HG03521 (cell line): ENCODE measurements at regions not wholly inside any gene's neighbourhood (a gene's known extent, or its start where the extent isn't known, plus 50 kb on each side); places are given as distances from the start of the nearest gene placed in this dataset.

Source experiments
- ATAC-seq: cut with Tn5 transposase; IDR thresholded peaks from one replicate; pipeline ENCODE4 v1.9.1; 2021; ENCODE audit warnings: mild to moderate bottlenecking, moderate library complexity; ENCODE audit not compliant: unreplicated experiment

DNA sequence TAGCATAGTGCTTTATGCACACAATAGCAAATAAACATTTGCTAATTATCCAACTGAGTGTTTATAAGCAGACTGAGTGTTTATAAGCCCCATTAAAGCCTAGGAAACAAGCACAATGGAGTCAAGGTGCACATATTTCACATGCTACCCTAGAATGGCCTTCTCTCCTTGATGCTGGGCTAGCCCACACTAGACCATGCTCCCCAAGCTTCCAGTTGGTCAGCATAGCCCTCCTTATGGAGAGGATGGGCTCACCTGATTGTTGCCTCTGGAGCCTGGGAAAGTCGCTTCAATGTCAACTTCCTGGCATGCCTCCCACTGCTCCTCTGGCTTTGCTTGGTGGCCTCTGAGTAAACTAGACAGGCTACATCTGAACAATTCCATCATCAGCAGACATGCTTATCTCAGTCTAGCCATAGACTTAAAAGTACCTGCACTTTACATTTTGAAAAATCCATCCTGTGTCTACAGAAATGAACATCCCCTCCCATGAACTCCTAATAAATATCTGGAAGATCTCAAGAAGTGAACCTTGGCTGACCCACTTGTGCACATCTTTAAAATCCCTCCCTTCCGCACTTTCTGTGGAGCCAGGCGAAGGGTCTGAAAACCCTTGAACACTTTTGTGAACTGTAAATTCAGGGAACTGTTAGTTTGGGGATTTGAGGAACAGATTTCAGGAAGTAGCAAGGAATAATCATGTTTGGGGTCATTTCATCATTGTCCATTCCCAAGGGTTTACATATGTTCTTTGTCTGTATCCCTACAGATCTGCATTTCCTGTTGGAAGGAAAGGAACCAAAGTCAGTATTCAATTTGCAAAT lies 486.6 kb downstream of the ARHGEF28 start:
- no peak for ATAC-seq

DNA sequence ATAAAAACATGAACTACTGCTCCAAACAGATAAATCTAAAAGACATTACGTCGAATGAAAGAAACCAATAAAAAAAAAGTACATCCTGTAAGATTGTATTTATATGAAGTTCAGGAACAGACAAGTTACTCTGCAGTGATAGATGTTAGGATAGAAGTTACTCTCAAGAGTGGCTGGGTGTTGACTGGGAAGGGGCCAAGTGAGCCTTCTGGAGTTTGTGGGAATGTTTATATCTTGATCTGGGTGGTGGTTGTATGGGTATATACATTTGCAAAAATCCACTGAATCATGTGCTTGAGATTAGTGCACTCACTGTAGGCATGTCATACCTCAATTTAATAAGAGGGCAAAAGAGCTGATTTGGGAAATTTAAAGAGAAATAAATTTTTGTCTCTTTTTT lies 485.8 kb downstream of the ARHGEF28 start:
- no peak for ATAC-seq

DNA sequence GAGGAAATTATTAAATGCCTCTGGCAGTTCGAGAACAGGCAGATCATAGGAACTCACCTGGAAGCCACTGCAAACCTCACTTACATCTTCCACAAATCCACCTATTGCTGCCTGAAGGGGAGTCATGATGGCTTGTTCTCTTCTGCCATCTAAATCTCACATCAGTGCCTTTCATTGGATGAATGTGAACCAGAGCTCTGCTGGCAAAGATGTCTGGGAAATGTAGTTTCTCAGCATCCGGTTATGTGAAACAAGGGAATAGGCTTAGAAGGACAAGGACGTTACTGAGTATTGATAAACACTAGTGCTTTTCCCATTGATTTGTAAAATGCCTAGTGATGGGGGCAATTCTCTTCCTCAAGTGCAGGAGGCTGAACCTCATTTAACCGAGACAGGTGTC lies 483.3 kb downstream of the ARHGEF28 start:
- ATAC-seq = no peak

DNA sequence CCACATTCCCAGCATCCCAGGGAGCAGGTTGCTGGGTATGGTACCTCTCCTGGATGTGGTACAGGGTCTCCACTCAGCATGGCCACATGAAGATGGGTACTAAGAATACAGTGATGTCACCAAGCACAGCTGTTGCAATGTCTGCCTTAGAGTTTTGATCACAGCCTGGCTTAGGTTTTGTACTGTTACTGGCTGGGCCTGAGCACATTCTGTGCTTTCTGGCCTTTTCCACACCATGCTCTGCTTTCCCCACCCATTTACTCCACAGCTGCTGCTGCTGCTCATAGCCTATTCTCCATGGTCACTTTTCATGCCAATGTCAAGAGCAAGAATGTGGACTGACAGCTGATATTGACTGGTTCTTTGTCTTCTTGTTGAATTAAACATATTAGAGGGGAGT lies 481.9 kb downstream of the ARHGEF28 start:
- ATAC-seq = no peak

DNA sequence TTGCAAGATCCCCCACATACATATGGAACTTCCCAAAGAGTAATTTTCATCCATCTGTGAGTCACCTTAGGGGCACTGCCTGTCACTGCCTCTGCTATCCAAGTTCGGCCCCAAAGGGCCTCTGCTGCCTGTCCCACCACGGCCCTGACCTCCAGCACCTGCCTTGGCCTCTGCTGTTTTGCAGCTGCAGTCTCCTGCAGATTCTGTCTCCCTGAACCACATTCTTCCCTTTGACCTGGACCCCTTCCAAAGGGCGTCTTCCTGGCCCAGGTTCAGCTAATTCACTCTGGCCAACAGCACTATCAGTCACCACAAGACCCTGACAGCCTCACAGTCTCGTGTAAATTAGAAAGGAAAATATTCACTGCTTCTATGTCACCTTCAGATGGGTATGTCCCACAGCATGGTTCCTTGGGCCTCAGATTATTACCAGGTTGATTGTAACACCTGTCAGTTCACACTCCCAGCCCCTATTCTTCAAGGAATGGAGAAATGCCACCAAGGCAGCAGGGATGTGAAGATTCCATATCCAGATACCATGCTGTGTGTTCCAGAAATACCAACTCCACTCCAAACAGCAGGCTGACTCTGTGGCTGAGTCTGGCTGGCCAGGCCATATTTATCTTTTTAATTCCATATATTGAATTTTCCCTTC lies 479.3 kb downstream of the ARHGEF28 start:
- ATAC-seq = no peak

DNA sequence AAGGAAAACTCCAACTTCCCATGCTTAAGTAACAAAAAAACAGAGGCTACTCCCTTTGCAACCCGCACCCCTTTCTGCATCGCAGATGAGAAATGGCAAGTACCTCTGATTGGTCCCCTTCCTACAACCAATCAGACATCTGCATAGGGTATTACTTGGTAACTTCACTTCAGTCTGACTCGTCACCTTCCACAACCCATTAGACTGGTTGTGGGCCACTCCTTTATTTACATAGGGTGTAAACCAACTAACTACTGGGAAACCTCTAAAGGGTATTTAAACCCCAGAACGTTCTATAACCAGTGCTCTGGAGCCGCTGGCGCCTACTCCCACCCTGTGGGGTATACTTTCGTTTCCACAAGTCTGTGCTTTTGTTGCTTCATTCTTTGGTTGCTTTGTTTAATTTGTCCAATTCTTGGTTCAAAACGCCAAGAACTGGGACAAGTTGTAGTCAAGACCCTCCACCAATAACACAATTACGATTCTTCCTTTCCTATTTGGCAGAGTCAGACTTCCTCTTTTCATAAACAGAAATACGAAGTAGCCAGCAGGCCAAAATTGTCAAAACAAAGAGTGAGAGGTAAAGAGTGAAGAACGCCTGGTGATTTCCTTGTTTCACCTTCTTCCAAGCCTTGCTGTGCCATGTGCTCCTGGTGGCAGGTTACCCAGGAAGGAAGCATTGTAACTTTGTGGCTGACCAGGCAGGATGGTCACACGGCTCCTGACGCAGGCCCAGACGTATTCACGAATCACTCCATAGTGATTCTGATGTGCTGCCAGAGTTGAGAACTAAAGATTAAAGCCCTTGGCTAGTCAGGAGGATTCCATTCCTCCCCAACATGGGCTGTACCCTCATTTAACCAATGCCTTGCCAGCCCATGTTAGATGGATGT lies 477.4 kb downstream of the ARHGEF28 start:
- ATAC-seq = no peak

DNA sequence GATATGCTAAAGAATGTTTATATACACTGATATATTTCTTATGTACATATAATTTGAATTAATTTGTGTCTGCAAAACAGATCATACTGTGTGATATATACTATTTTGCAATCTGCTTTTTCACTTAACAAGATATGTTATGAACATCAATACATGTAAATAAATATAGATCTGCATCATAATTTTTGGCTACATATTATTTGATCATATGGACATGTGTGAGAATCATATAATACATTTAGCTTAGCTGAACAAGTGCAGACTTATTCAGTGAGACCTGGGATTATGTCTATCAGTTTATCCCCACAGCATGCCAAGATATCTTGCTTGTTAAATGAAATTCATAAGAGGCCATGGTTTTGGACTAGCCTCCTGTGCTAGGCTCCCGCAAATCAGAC lies 474.3 kb downstream of the ARHGEF28 start:
- ATAC-seq = no peak

DNA sequence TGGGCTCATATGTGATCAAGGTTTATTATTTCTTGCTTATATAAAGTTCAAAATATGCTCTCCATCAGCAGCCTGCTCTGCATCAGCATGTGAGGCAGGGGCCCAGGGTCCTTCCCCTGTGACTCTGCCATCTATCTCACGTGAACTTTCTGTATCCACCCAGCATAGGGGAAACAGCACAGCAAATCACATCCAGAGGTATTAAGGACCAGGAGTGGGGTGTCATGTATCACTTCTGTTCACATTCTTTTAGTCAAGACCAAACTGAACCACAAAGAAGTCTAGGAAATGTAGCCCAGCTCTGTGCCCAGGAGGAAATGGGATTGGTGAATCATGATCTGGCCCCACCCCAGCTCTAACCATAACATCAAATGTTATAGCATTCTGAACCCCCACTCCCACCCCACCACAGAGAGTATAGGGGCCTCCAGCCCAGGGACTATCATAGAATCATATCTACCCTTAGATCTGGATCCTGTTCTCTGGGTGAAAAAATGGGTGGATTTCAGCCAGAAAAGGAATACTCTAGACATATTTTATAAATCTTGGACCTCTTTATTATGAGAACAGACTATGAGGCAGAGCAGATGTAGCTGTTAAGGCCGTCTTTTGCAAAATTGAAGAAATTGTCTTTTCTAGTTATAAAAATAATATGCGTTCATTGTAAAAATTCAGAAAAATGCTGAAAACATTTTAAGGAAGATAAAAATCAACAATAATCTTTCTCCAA lies 473.7 kb downstream of the ARHGEF28 start:
- no peak for ATAC-seq

DNA sequence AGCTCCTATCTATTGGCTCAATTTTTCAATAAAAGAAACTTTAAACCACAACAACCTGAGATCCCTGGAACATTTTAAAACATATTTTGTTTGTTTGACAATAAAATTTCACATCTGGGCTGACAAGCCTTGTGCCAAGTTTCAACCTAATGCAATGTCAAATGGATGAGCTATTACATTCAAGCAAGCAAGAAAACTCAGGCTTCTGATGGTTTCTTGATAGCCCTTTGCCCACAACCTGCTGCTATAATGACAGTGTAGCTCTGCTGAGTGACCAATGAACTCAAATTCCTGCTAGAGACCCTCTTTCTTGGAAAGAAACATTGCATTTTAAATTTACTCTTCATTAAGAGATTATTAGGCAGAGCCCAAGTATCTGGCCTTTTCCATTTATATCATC lies 472.9 kb downstream of the ARHGEF28 start:
- ATAC-seq = no peak

DNA sequence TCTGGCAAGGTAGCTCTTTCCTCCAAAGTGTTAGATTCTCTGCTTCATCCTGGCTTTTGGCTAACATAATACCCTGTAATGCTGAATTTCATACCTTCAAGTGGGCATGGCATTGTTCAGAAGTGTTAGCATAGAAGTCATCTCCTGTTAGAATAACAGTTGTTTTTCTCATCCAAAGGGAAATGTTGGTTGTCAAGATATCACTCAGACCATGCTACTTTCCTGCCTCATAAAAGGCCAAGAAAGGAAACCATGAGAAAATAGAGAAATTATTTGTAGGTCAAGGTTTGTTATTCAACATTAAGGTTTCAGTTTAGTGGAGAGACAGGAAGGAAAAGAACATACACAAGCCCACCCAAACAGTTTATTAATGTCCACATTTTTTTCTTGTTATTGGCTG lies 472.5 kb downstream of the ARHGEF28 start:
- ATAC-seq = no peak

DNA sequence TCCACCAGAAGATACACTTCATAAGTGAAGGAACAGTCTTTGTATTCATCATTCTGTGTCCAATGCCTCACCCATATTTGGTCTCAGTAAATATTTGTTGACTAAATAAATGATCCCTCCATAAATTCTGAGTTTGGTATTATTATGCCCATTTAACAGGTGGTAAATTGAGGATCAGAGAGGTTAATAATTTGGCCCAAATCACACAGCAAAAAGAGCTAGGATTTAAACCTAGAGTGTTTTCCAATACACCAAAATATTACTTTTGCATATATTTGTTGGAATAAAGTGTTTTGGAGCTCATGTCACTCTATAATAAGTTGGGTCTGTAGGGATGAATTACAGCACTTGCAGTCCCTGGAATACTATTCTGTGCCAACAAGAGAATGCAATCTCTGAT lies 470.3 kb downstream of the ARHGEF28 start:
- ATAC-seq = no peak

DNA sequence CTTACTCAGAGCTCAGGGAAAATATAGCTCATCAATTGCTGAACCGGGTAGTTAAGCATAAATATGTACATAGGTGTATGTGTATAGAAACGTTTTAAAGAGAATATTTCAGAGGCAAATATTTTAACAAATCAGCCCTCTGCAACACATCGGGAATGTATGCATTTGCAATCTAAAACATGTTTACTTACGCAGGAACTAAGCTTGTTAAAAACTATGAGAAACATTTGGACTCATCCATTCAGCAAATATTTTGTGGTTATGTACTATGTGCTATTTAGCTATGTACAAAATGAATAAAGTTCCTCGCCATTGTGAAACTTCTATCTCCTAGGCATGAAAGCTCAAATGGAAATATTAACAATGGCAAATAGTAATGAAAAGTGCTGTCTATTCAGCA lies 469.9 kb downstream of the ARHGEF28 start:
- ATAC-seq = no peak

DNA sequence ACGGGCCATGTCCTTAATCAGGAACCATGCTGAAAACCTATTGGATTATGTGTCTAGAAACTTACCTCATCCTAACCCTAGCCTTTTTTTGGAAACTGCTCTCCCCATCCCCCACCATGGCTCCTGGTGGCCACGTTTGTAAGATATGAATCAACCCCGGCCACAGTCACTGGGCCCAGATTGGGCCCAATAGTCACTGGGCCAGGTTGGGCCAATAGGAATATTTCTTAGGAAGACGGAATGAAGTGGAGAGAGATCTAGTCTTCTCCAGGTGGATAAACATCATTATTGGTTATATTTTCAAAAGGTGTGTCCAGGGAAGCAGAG lies 468.7 kb downstream of the ARHGEF28 start:
- ATAC-seq = no peak

DNA sequence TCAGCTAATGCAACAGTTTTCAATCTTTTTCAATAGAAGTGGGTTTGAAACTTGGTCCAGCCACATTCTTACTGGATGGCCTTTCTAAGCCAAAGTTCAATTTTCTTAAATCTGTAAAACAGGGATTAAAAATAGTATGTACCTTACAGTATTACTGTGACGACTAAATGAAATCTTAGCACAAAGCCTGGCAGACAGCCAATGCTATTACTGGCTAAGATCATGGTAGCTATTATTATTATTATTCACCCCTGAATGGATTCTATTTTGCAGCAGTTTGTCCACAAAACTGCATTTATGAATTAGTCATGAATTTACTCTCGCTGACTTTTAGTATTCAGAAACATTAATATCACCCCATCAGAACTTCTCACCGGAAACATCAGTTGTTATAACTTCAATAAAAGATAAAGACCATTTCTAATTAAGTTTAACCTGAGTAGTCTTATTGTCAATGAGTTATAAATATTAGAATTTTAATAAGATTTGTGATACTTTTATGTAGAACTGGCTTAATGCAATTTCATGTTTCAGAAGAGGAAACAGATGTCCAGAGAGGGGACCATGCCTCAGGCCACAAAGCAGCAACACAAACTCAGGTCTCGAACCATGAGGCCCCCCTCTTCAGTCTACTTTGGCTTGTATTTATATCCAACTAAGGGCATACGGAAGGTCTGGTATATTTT lies 468.2 kb downstream of the ARHGEF28 start:
- no peak for ATAC-seq

DNA sequence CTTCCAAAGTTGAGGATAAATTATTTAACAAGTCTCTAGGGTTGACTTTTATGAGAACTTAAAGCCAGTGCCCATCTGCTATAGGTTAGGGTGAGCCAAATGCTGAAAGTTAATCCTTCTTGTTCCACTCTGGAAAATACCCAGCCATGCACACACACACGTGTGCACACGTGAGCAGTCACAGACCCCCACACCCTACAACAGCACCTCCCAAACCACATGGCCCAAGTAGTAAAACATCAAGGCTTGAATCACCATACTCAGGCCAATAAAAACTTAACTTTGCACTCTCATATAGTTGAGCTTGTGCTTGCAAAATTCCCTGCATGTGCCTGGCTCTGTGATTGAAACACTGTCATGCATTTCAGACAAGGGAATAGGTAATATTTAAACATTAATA lies 467.6 kb downstream of the ARHGEF28 start:
- no peak for ATAC-seq

DNA sequence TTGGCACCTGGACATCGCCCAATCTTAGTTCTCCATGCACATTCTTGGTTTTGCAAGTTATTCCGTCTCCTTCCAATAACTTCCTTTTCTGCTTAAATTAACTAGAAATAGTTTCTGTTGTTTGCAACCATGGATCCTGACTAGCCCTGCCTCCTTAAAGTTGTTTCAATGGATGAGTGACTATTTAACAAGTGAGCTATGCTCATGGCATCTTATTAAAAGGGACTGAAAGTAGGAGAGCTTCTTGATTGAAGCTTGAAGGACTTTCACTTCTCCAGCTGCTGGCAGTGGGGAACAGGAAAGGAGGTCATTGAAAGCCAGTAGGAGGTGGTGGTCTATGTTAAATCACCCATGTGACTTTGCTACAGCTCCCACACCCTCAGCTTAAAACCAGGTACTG lies 466.8 kb downstream of the ARHGEF28 start:
- ATAC-seq = no peak

DNA sequence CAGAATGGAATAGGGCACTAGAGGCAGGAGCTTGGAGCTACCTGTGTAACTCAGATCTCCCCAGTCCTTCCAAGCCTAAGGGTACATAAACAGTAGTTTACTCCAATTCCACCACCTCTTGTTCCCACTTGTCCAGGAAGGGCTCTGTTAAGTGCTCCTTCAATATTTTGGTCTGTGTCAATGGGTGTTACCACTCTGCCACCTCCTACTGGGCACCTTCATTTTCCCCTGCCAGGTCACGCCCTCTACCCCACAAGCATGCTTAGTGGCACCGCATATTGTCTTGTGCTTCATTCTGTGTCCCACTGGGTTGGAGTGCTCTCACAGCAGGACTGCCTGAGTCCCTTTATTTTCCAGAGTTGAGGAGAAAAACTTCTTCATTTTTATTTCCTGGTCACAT lies 459.8 kb downstream of the ARHGEF28 start:
- ATAC-seq = no peak

DNA sequence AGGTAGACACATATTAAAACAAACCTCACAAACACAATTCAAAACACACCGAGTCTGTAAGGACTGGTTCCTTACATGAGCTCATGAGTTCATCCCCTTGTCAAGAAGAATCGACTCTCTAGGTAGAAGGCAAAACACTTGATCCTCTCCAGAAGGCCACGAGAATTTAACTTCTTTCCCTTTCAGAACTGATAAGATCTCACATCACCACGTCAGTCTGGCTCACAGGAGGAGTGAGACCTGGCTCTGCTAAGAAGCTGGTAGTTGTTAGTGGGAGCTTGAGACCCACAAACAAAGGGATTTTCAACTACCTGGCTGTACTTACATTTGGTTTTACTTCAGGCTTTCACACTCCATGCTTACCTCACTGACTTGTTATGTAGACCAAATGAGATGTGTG lies 459.2 kb downstream of the ARHGEF28 start:
- no peak for ATAC-seq

DNA sequence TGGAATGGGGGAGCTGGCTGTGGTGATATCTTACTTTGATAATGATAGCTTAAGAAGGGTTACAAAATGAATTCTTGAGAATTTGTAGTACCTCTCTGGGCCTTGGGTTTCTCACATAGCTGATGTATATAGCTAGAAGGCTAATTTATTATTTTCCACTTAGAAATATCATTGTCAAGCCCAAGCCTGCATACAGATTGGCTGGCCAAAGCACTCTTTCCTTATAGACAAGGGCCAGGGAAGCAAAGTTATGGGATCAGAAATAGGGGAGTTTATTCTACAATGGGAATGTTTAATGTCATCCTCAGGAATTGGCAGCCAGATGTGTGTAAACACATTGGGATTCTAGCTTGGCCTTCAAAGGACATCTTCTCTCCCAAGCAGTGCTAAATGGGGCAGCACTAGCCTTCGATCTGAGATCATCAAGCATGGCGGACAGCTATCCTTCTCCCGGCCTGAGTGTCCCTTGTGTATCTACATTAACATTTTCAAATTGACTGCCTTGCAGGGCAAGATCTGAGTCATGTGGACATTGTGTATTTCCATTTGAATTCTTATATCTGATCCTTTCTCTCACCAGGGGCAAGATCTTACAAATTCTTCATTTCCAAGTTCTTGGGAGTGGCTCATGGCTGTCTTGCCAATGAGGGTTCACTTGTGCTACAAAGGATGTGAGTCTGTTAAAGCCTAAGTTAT lies 457.2 kb downstream of the ARHGEF28 start:
- ATAC-seq = no peak

DNA sequence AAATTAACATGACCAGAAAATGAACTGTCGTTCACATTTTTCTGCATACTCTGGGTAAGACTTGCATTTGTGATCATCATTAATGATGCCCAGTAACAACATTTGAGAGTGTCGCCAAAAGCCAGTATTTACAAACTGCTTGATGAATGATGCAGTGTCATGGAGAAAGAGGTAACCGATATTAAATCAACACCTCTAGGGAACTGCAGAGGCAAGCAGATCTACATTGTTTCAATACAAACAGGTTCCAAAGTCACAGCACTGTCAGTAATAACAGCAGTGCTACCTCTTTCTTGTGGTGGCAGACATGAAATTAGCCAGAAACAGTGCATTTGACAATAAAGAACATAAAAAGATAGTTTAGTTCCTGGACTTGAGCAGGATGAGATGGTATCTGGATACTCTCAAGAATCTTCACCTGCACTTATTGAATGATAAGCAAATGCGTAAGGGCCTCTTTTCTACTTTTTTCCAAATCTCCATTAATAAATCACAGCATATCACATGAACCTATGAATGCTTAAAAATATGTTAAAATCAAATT lies 456.6 kb downstream of the ARHGEF28 start:
- ATAC-seq = no peak
